WTC11 (cell line): ENCODE measurements at regions not wholly inside any gene's neighbourhood (a gene's known extent, or its start where the extent isn't known, plus 50 kb on each side); places are given as distances from the start of the nearest gene placed in this dataset.

Experiments used
- CTCF ChIP-seq: fragments of 200-600 bp; IDR thresholded peaks from 2 replicates; pipeline ENCODE4 v1.8.0; 2022; ENCODE audit warnings: antibody characterized with exemption
- JUN ChIP-seq: sonication (generic); formaldehyde crosslinking; IDR thresholded peaks from 2 replicates; pipeline ENCODE4 v1.8.0; 2023; ENCODE audit warnings: mild to moderate bottlenecking, missing genetic modification reagents
- MAX ChIP-seq: sonication (generic); formaldehyde crosslinking; IDR thresholded peaks from 2 replicates; pipeline ENCODE4 v1.8.0; 2022; ENCODE audit warnings: mild to moderate bottlenecking, missing genetic modification reagents
- MYBL2 ChIP-seq: sonication (generic); formaldehyde crosslinking; IDR thresholded peaks from 2 replicates; pipeline ENCODE4 v1.8.1; 2023; ENCODE audit warnings: mild to moderate bottlenecking, moderate library complexity, missing genetic modification reagents
- NFYB ChIP-seq: sonication (generic); formaldehyde crosslinking; conservative IDR thresholded peaks from 2 replicates; pipeline ENCODE4 v1.8.0; 2022; ENCODE audit warnings: low read depth, missing genetic modification reagents
- NR1H2 ChIP-seq: sonication (generic); formaldehyde crosslinking; IDR thresholded peaks from 2 replicates; pipeline ENCODE4 v1.9.0; 2021; ENCODE audit warnings: mild to moderate bottlenecking, moderate library complexity, missing genetic modification reagents
- NR2C2 ChIP-seq: sonication (generic); formaldehyde crosslinking; IDR thresholded peaks from 2 replicates; pipeline ENCODE4 v1.8.0; 2022; ENCODE audit warnings: mild to moderate bottlenecking, missing genetic modification reagents
- ZNF121 ChIP-seq: sonication (generic); formaldehyde crosslinking; IDR thresholded peaks from 2 replicates; pipeline ENCODE4 v1.8.0; 2023; ENCODE audit warnings: missing genetic modification reagents
- ZNF219 ChIP-seq: sonication (generic); formaldehyde crosslinking; IDR thresholded peaks from 2 replicates; pipeline ENCODE4 v1.8.0; 2023; ENCODE audit warnings: missing genetic modification reagents, mild to moderate bottlenecking, borderline replicate concordance

DNA sequence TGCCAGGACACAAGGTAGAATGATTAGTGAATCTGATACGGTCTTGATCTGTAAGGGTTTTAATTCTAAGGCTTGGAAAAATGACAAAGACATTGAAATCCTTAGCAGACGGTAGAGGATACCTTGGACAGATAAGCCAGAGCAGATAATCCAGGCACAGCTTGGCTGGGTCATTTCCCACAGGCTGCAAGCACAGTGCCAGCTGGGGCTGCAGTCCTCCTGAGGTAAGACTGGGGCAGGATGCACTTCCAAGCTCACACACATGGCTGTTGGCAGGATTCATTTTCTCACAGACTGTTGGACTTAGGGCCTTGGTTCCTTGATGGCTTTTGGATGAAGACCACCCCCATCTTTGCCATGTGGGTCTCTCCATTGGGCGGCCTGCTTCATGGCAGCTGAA lies 63.2 kb upstream of the BMPER start:
- TF ChIP-seq MYBL2 (CRISPR knock-in tag) (no peak), CTCF (no peak), MAX (CRISPR knock-in tag) (no peak), JUN (CRISPR knock-in tag) (no peak), NR1H2 (CRISPR knock-in tag) (no peak), NFYB (CRISPR knock-in tag) (no peak), NR2C2 (CRISPR knock-in tag) (no peak), ZNF121 (CRISPR knock-in tag) (no peak), ZNF219 (CRISPR knock-in tag) (no peak)
